ENCODE measurements at regions not wholly inside any gene's neighbourhood (a gene's known extent, or its start where the extent isn't known, plus 50 kb on each side); places are given as distances from the start of the nearest gene placed in this dataset.

- H3K36me3 ChIP-seq (ENCODE audit: control insufficient read depth in 1 of 2, insufficient read depth in 2 of 2, low read length in 2 of 2), result no peaks in the 10 kb centered on the region
- H3K9me3 ChIP-seq (ENCODE audit: control insufficient read depth in 1 of 2, low read length in 2 of 2), result no peaks in the 10 kb centered on the region
- no peak overlapping the region for H3K4me3 ChIP-seq (ENCODE audit: low read depth in 1 of 2, low read length in 2 of 2)
- H3K9ac ChIP-seq (ENCODE audit: low read depth in 1 of 2, low read length in 2 of 2), result no peak overlapping the region
- no peaks in the 10 kb centered on the region for H3K27me3 ChIP-seq (ENCODE audit: control insufficient read depth in 1 of 2, insufficient read depth in 2 of 2, low read length in 2 of 2)
- H3K4me1 ChIP-seq (ENCODE audit: control insufficient read depth in 1 of 2, insufficient read depth in 2 of 2, low read length in 2 of 2), result no peaks in the 10 kb centered on the region
- no peak overlapping the region for H3K27ac ChIP-seq (ENCODE audit: low read depth, low read length)
Measured at GRCh38 chr9:115777610-115778009, 376.0 kb upstream of the PAPPA start.

DNA sequence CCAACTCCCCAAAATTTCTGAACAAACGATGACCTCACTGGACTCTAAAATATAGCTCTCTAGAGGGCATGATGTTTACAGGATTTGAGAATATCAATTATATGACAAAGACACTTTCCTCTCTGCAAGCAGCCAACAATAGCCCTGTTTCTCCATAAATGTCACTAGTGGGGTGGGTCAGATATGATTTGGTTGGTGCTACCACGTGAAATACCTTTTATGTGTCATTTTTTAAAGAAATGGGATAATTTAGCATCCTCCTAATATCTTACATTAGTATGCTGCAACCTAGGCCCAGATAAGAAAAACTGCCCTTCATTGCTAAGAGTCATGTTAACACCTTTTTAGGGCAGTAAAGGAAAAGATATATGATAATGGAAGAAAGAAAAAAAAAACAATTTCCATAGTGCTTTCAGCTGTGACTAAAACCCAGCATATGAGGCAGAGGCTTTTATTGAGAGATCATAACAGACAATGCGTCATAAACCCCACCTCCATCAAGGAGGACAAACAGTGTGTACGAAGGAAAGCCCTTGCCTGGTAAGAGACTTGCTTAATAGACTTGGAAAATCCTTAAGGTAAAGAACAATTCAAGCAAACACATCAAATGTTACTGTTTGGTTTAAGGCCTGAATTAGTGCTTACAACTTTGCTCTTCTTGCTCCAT is 372.4 kb upstream of the PAPPA start:
- no peaks in the 10 kb centered on the region for H3K36me3 ChIP-seq (ENCODE audit: control insufficient read depth in 1 of 2, insufficient read depth in 2 of 2, low read length in 2 of 2)
- no peaks in the 10 kb centered on the region for H3K27me3 ChIP-seq (ENCODE audit: control insufficient read depth in 1 of 2, insufficient read depth in 2 of 2, low read length in 2 of 2)
- H3K27ac ChIP-seq (ENCODE audit: low read depth, low read length), result no peak overlapping the region
- no peaks in the 10 kb centered on the region for H3K9me3 ChIP-seq (ENCODE audit: control insufficient read depth in 1 of 2, low read length in 2 of 2)
- H3K4me1 ChIP-seq (ENCODE audit: control insufficient read depth in 1 of 2, insufficient read depth in 2 of 2, low read length in 2 of 2), result no peaks in the 10 kb centered on the region
- no peak overlapping the region for H3K4me3 ChIP-seq (ENCODE audit: low read depth in 1 of 2, low read length in 2 of 2)
- H3K9ac ChIP-seq (ENCODE audit: low read depth in 1 of 2, low read length in 2 of 2), result no peak overlapping the region

DNA sequence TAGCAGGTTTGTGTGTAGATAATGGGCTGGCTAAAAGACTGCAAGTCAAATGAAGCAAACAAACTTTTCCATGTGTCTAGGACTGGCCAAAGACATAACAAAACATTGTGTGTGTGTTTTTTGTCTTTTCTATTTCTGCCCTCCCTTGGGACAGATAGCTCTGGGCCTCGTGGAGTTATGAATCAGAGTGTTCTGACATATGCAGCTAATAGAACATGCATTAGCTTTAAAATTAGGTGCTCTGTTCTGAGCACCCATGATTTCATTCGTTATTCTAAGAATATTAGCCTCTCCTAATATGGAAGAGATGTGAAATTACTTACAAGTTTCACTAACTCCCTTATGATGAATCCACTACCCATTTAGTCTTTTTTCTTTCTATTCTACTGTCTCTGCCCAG is 367.3 kb upstream of the PAPPA start:
- Histone ChIP-seq H3K27me3 (ENCODE audit: control insufficient read depth in 1 of 2, insufficient read depth in 2 of 2, low read length in 2 of 2) (no peaks in the 10 kb centered on the region), H3K36me3 (ENCODE audit: control insufficient read depth in 1 of 2, insufficient read depth in 2 of 2, low read length in 2 of 2) (no peaks in the 10 kb centered on the region), H3K4me1 (ENCODE audit: control insufficient read depth in 1 of 2, insufficient read depth in 2 of 2, low read length in 2 of 2) (no peaks in the 10 kb centered on the region), H3K9ac (ENCODE audit: low read depth in 1 of 2, low read length in 2 of 2) (no peak overlapping the region), H3K27ac (ENCODE audit: low read depth, low read length) (no peak overlapping the region), H3K9me3 (ENCODE audit: control insufficient read depth in 1 of 2, low read length in 2 of 2) (no peaks in the 10 kb centered on the region), H3K4me3 (ENCODE audit: low read depth in 1 of 2, low read length in 2 of 2) (no peak overlapping the region)

GRCh38 chr9:115790520-115790919 is 363.1 kb upstream of the PAPPA start:
- Histone ChIP-seq H3K4me3 (ENCODE audit: low read depth in 1 of 2, low read length in 2 of 2) (no peak overlapping the region), H3K27ac (ENCODE audit: low read depth, low read length) (no peak overlapping the region), H3K27me3 (ENCODE audit: control insufficient read depth in 1 of 2, insufficient read depth in 2 of 2, low read length in 2 of 2) (no peaks in the 10 kb centered on the region), H3K36me3 (ENCODE audit: control insufficient read depth in 1 of 2, insufficient read depth in 2 of 2, low read length in 2 of 2) (no peaks in the 10 kb centered on the region), H3K9me3 (ENCODE audit: control insufficient read depth in 1 of 2, low read length in 2 of 2) (no peaks in the 10 kb centered on the region), H3K4me1 (ENCODE audit: control insufficient read depth in 1 of 2, insufficient read depth in 2 of 2, low read length in 2 of 2) (no peaks in the 10 kb centered on the region), H3K9ac (ENCODE audit: low read depth in 1 of 2, low read length in 2 of 2) (no peak overlapping the region)

DNA sequence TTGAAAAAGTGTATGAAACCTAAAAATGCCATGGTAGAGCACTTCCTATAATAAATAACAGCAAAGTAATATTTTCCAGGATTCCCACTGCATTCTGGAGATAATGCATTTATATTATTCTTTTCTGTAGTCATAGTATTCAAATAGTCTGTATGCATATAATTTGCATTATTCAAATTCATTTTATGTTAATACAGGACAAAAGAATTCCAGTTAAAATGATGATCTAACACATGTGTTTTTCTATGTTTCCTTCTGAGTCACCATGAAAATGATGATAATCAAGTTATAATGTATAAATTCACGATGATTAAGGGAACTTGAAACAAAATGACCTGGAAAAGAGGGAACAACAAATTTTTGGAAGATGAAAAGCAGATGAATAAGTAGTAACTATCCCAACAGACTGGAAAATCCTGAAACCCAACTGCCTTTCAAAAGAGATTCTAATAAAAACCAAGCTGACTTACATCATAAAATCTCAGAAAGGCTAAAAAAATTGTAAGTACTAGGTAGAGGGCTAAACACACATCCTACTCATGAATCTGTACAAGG is 358.6 kb upstream of the PAPPA start:
- no peaks in the 10 kb centered on the region for H3K9me3 ChIP-seq (ENCODE audit: control insufficient read depth in 1 of 2, low read length in 2 of 2)
- H3K27me3 ChIP-seq (ENCODE audit: control insufficient read depth in 1 of 2, insufficient read depth in 2 of 2, low read length in 2 of 2), result no peaks in the 10 kb centered on the region
- H3K9ac ChIP-seq (ENCODE audit: low read depth in 1 of 2, low read length in 2 of 2), result no peak overlapping the region
- H3K36me3 ChIP-seq (ENCODE audit: control insufficient read depth in 1 of 2, insufficient read depth in 2 of 2, low read length in 2 of 2), result no peaks in the 10 kb centered on the region
- no peak overlapping the region for H3K4me3 ChIP-seq (ENCODE audit: low read depth in 1 of 2, low read length in 2 of 2)
- H3K27ac ChIP-seq (ENCODE audit: low read depth, low read length), result no peak overlapping the region
- no peaks in the 10 kb centered on the region for H3K4me1 ChIP-seq (ENCODE audit: control insufficient read depth in 1 of 2, insufficient read depth in 2 of 2, low read length in 2 of 2)

- H3K27me3 ChIP-seq (ENCODE audit: control insufficient read depth in 1 of 2, insufficient read depth in 2 of 2, low read length in 2 of 2), result no peaks in the 10 kb centered on the region
- no peaks in the 10 kb centered on the region for H3K4me1 ChIP-seq (ENCODE audit: control insufficient read depth in 1 of 2, insufficient read depth in 2 of 2, low read length in 2 of 2)
- no peak overlapping the region for H3K4me3 ChIP-seq (ENCODE audit: low read depth in 1 of 2, low read length in 2 of 2)
- H3K9ac ChIP-seq (ENCODE audit: low read depth in 1 of 2, low read length in 2 of 2), result no peak overlapping the region
- no peaks in the 10 kb centered on the region for H3K36me3 ChIP-seq (ENCODE audit: control insufficient read depth in 1 of 2, insufficient read depth in 2 of 2, low read length in 2 of 2)
- H3K9me3 ChIP-seq (ENCODE audit: control insufficient read depth in 1 of 2, low read length in 2 of 2), result no peaks in the 10 kb centered on the region
- H3K27ac ChIP-seq (ENCODE audit: low read depth, low read length), result no peak overlapping the region
Measured at GRCh38 chr9:115799734-115800133, 353.9 kb upstream of the PAPPA start.

DNA sequence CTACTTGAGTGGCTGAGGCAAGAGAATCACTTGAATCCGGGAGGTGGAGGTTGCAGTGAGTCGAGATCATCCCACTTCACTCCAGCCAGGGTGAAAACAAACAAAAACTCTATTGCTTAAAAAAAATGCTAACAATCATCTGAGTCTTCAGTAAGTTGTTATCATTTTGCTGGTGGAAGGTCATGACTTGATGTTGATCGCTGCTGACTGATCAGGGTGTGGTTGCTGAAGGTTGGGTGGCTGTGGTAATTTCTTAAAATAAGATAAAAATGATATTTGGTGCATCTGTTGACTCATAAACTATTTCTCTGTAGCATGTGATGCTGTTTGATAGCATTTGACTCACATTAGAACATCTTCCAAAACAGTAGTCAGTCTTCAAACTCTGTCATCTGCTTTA is 349.4 kb upstream of the PAPPA start:
- Histone ChIP-seq H3K27me3 (ENCODE audit: control insufficient read depth in 1 of 2, insufficient read depth in 2 of 2, low read length in 2 of 2) (no peaks in the 10 kb centered on the region), H3K9me3 (ENCODE audit: control insufficient read depth in 1 of 2, low read length in 2 of 2) (no peaks in the 10 kb centered on the region), H3K4me3 (ENCODE audit: low read depth in 1 of 2, low read length in 2 of 2) (no peak overlapping the region), H3K27ac (ENCODE audit: low read depth, low read length) (no peak overlapping the region), H3K36me3 (ENCODE audit: control insufficient read depth in 1 of 2, insufficient read depth in 2 of 2, low read length in 2 of 2) (no peaks in the 10 kb centered on the region), H3K4me1 (ENCODE audit: control insufficient read depth in 1 of 2, insufficient read depth in 2 of 2, low read length in 2 of 2) (no peaks in the 10 kb centered on the region), H3K9ac (ENCODE audit: low read depth in 1 of 2, low read length in 2 of 2) (no peak overlapping the region)

GRCh38 chr9:115808108-115808507 is 345.5 kb upstream of the PAPPA start:
- no peaks in the 10 kb centered on the region for H3K27me3 ChIP-seq (ENCODE audit: control insufficient read depth in 1 of 2, insufficient read depth in 2 of 2, low read length in 2 of 2)
- no peaks in the 10 kb centered on the region for H3K4me1 ChIP-seq (ENCODE audit: control insufficient read depth in 1 of 2, insufficient read depth in 2 of 2, low read length in 2 of 2)
- no peak overlapping the region for H3K9ac ChIP-seq (ENCODE audit: low read depth in 1 of 2, low read length in 2 of 2)
- H3K27ac ChIP-seq (ENCODE audit: low read depth, low read length), result no peak overlapping the region
- H3K36me3 ChIP-seq (ENCODE audit: control insufficient read depth in 1 of 2, insufficient read depth in 2 of 2, low read length in 2 of 2), result no peaks in the 10 kb centered on the region
- H3K4me3 ChIP-seq (ENCODE audit: low read depth in 1 of 2, low read length in 2 of 2), result no peak overlapping the region
- H3K9me3 ChIP-seq (ENCODE audit: control insufficient read depth in 1 of 2, low read length in 2 of 2), result no peaks in the 10 kb centered on the region

DNA sequence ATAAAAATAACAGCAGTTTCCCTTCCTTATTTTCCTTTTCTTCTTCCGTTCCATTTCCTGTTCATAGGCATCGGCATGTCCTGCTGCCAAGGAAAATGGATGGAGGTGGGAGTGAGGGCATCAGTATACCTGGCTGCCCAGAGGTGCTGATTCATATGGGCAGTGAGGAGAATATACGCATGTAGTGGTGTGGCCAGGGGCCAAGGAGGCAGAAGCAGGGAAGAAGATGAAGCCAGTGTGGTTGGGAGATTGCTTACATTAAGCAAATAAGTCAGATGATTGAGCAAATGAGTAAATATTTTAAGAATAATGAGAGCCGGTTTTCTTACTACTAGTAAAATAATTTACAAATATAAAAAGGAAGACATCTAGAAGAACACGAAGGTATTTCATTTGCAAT is 344.9 kb upstream of the PAPPA start:
- Histone ChIP-seq H3K4me3 (ENCODE audit: low read depth in 1 of 2, low read length in 2 of 2) (no peak overlapping the region), H3K27me3 (ENCODE audit: control insufficient read depth in 1 of 2, insufficient read depth in 2 of 2, low read length in 2 of 2) (no peaks in the 10 kb centered on the region), H3K9me3 (ENCODE audit: control insufficient read depth in 1 of 2, low read length in 2 of 2) (no peaks in the 10 kb centered on the region), H3K4me1 (ENCODE audit: control insufficient read depth in 1 of 2, insufficient read depth in 2 of 2, low read length in 2 of 2) (no peaks in the 10 kb centered on the region), H3K27ac (ENCODE audit: low read depth, low read length) (no peak overlapping the region), H3K36me3 (ENCODE audit: control insufficient read depth in 1 of 2, insufficient read depth in 2 of 2, low read length in 2 of 2) (no peaks in the 10 kb centered on the region), H3K9ac (ENCODE audit: low read depth in 1 of 2, low read length in 2 of 2) (no peak overlapping the region)

DNA sequence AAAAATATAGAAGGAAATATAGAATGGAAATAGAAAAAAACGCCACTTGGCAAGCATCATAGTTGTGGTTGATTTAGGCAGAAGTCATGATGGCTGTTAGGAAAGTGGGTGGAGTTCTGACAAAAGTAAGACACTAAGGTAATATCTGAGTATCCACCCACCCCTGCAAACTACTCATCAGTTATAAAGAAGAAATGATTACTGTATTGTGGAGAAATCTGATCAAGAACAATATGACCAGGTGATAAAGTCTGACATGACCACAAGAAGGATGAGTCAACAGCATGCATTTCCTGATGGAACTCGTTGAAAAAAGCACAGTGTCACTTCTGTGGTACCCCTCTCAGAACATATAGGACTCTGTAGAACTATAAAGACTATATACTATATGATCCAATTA is 343.4 kb upstream of the PAPPA start:
- no peak overlapping the region for H3K27ac ChIP-seq (ENCODE audit: low read depth, low read length)
- no peaks in the 10 kb centered on the region for H3K36me3 ChIP-seq (ENCODE audit: control insufficient read depth in 1 of 2, insufficient read depth in 2 of 2, low read length in 2 of 2)
- H3K9ac ChIP-seq (ENCODE audit: low read depth in 1 of 2, low read length in 2 of 2), result no peak overlapping the region
- no peaks in the 10 kb centered on the region for H3K4me1 ChIP-seq (ENCODE audit: control insufficient read depth in 1 of 2, insufficient read depth in 2 of 2, low read length in 2 of 2)
- no peak overlapping the region for H3K4me3 ChIP-seq (ENCODE audit: low read depth in 1 of 2, low read length in 2 of 2)
- no peaks in the 10 kb centered on the region for H3K9me3 ChIP-seq (ENCODE audit: control insufficient read depth in 1 of 2, low read length in 2 of 2)
- no peaks in the 10 kb centered on the region for H3K27me3 ChIP-seq (ENCODE audit: control insufficient read depth in 1 of 2, insufficient read depth in 2 of 2, low read length in 2 of 2)
